ENCODE measurements at regions not wholly inside any gene's neighbourhood (a gene's known extent, or its start where the extent isn't known, plus 50 kb on each side); places are given as distances from the start of the nearest gene placed in this dataset.

DNA sequence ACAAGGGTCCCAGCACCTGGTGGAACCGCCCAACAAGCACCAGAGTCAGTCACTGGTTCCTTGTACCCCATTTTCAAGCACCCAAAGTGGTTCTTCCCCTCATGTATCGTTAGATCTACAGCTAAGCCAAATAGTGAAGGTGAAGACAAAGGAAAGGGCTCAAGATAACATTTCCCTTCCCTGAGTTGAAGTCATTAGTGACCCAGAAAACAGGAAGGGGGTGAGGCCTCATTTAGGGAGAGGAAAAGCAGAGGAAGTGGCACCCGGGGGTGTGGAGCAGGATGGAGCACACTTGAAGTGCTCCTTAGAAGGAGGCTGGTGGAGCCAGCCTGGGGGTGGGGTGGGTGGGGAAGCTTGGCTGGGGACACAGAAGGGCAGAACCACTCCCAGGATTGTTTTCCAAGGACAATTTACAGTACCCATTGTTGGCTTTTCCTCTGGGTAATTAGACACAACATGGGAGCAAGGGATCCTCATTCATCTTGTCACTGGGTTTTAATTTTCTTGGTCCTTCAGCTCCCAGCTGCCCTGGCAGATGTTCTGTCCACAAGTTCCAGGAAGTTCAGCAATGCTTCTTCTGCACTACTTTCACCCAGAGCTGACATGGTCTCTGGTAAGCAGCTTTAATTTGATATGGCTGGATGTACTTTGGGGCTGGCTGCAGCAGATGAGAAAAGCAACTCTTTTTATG lies 73.3 kb upstream of the CD93 start:
- TF ChIP-seq, protein P1, sequence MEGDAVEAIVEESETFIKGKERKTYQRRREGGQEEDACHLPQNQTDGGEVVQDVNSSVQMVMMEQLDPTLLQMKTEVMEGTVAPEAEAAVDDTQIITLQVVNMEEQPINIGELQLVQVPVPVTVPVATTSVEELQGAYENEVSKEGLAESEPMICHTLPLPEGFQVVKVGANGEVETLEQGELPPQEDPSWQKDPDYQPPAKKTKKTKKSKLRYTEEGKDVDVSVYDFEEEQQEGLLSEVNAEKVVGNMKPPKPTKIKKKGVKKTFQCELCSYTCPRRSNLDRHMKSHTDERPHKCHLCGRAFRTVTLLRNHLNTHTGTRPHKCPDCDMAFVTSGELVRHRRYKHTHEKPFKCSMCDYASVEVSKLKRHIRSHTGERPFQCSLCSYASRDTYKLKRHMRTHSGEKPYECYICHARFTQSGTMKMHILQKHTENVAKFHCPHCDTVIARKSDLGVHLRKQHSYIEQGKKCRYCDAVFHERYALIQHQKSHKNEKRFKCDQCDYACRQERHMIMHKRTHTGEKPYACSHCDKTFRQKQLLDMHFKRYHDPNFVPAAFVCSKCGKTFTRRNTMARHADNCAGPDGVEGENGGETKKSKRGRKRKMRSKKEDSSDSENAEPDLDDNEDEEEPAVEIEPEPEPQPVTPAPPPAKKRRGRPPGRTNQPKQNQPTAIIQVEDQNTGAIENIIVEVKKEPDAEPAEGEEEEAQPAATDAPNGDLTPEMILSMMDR (IDR thresholded peaks at IDR 0.05; ENCODE audit: low read depth, low read length) = no peak
- H3K4me3 ChIP-seq (ENCODE audit: low read depth, low read length) = no peak overlapping the region

DNA sequence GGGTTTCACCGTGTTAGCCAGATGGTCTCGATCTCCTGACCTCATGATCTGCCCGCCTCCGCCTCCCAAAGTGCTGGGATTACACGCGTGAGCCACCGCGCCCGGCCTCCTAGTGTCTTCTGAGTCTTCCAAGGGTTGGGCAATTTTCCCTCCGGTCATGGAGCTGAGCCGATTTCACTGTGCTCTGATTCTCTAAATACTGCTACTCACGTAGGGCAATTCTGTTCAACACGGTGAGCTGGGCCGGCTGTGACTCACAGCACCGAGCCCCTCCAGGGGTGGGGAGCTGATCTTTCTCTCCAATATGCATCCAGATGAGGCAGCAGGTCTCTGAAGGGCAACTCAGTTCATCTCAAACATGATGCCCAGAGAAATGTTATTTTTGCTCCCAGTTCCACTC lies 71.6 kb upstream of the CD93 start:
- TF ChIP-seq, protein P1 (IDR thresholded peaks at IDR 0.05; ENCODE audit: low read depth, low read length) = no peak
- no peak overlapping the region for H3K4me3 ChIP-seq (ENCODE audit: low read depth, low read length)

DNA sequence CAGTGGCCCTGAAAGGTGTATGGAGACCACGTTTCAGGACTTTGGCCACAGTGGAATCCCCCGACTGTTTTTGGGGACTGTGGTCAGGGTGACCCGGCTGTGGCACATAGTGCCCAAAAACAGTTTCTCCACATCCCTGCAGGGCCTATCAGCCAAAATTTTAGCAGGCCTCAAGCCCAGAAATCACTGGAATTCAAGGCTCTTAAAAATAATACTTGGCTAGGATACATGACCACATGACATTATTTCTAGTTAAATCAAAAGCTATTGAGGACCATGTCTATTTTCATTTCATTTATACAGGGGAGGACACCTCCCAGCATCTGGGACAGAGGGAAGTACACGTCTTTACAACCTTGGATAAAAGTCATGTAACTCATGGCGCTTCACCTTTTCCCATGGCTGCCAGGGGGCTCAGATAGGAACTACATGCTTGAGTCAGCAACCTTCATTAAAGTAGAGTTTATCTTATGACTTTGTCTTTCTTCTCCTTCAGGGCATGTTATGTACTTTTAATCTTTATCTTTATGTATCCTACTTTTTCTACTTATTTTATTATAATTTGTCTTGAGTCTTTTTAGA lies 70.8 kb upstream of the CD93 start:
- TF ChIP-seq, protein P1 (IDR thresholded peaks at IDR 0.05; ENCODE audit: low read depth, low read length) = no peak
- no peak overlapping the region for H3K4me3 ChIP-seq (ENCODE audit: low read depth, low read length)

DNA sequence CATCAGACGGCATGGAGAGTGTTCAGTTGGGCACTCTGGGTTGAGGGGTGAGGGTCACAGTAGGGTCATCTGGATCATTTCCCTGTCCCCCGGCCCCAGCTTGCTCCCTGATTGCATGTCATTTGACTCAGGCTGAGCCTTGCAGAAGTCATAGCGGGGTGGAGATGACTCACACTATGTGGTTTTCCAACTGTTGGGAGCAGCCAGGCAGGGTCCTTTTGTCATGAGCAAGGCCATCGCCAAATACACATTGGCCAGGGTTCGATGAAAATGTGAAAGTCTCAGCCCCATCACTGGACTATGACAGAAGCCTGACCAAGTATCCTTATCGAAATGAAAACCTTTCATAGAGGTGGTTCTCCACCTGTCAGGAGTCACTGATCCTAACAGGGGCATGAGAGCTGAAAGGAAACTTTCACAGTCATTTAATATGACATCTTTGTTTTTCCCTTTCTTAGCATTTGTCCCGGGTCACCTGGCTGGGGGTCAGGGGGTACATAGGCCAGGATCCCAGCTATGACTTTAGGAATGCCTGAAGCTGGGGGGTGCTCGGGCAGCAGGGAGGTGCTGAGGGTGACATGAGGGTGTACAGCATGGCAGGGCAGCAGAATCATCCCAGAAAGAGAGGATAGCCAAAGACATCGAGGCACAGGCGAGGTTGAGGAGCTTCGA lies 70.2 kb upstream of the CD93 start:
- H3K4me3 ChIP-seq (ENCODE audit: low read depth, low read length) = no peak overlapping the region
- TF ChIP-seq, protein P1 (IDR thresholded peaks at IDR 0.05; ENCODE audit: low read depth, low read length) = no peak

DNA sequence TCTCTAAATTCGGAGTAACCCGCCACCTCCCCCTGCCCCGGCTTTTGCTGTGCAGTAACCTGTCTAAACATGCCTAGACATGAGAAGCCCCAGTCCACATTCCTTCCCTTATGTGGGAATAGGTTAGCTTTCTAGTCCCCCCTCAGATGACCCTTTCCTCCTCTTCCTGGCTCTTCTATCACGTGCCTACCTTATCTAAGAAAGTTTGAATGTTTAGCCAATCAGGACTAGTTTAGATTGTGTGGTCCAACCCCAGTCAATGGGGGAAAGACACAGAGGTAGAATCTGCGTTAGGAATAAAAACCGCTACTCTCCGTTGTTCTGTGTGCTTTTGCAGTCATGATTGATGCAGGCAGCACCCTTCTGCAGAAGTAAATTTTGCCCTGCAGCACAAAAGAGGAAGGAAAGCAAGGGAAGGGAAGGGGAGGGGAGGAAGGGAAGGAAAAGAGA lies 69.0 kb upstream of the CD93 start:
- no peak overlapping the region for H3K4me3 ChIP-seq (ENCODE audit: low read depth, low read length)
- TF ChIP-seq, protein P1 (IDR thresholded peaks at IDR 0.05; ENCODE audit: low read depth, low read length) = no peak

DNA sequence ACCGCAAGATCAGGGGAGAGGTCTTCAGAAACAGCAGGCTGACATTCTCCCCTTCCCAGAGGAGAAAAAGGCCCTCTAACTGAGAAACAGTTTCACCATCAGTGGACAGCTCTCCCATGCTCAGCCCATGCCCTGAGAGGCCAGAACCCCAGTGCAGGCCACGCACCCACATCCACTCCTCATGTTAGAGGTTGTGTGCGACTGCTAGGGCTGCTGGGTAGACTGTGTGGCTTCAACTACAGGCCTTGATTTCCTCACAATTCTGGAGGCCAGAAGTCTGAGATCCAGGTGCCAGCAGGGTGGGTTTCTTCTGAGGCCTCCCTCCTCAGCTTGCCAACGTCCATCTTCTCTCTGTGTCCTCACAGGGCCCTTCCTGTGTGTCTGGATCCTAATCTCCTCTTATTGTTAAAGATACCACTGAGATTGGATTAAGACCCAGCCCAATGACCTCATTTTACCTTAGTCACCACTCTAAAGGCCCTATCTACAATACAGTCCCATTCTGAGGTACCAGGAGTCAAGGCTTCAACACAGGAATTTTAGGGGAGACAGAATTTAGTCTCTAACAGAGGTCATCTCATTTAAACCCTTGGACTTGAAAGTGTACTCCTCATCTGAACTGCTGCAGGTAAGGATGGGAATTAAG lies 67.7 kb upstream of the CD93 start:
- no peak overlapping the region for H3K4me3 ChIP-seq (ENCODE audit: low read depth, low read length)
- TF ChIP-seq, protein P1 (IDR thresholded peaks at IDR 0.05; ENCODE audit: low read depth, low read length) = no peak

Data from WI38 (cell line).